ENCODE measurements at regions not wholly inside any gene's neighbourhood (a gene's known extent, or its start where the extent isn't known, plus 50 kb on each side); places are given as distances from the start of the nearest gene placed in this dataset.

DNA sequence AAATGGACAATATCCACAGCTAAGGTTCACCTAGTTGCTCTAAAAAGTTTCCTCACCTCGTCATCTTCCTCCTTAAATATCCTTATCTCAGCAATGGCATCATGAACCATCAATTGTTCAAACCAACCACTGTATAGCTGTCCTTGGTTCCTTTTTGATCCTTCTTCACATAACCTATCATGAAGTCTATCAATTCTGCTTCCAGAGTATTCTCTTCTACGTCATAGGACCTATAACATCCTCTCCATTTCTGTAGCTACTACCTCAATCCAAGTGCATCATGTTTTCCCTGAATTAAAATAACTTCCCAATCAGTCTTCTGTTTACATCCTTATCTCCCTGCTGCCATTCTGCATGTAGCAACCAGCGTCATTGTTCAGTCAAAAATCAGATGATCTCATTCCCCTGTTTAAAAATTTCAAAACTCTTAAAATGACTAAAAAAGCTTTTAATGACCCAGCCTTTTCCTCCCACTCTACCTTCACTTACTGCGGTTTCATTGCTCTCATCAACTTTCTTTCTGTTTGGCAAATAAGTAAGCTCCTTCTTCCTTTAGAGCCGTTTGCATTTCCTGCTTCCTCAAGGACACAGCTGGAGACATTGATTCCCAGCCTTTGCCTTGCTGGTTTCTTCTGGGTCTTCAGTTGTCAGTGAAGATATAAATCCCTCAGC lies 223.9 kb upstream of the MIR17HG start:
- POLR2A ChIA-PET: no interaction called here
- no TSS peak for BruUV-seq (replicated peaks)

DNA sequence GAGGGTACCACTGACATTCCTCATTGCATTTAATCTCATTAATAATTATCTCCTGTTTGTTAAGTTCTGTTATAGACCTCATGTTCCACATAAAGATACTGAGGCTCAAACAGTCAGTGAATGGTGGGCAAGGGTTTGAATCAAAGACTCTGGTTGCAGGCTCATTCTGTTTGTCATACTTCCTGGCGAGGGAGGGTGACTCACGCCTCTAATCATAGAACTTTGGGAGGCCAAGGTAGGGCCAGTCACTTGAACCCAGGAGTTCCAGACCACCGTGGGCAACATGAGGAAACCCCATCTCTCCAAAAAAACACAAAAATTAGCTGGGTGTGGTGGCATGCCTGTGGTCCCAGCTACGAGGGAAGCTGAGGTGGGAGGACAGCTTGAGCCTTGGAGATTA lies 220.7 kb upstream of the MIR17HG start:
- ChIA-PET RAD21 (ENCODE audit: low non-redundant PET in 1 of 2, low total read pairs in 2 of 2, uncharacterized antibody in 2 of 2, unreplicated experiment in 2 of 2) (no interaction called here), POLR2A (no interaction called here), CTCF (no interaction called here)
- BruUV-seq (replicated peaks): no TSS peak
- no peak overlapping the region for H2AFZ ChIP-seq (ENCODE audit: low read depth, low read length, poor library complexity, severe bottlenecking)
- no peaks in the 10 kb centered on the region for H3K4me1 ChIP-seq (ENCODE audit: control insufficient read depth in 1 of 2, insufficient read depth in 2 of 2, low read length in 2 of 2)
- DNase-seq (ENCODE audit: low read depth, low spot score) (no peak), ATAC-seq (no peak)
- no peaks in the 10 kb centered on the region; the same call in 1 of the 2 replicates for H4K20me1 ChIP-seq (ENCODE audit: insufficient read depth)
- H3K9me3 ChIP-seq (ENCODE audit: control insufficient read depth in 1 of 2, insufficient read depth in 1 of 2, low read depth in 1 of 2, low read length in 2 of 2): 0 out of 4 replicates have a peak, but pooled peaks cover 0 to 3% of the 10 kb centered on the region in 2 experiments
- TF ChIP-seq ELF1 (IDR thresholded peaks at IDR 0.05; ENCODE audit: borderline replicate concordance, low read depth) (no peak), EGR1 (IDR thresholded peaks at IDR 0.05; ENCODE audit: low read depth) (no peak), EZH2phosphoT487 (IDR thresholded peaks at IDR 0.05; ENCODE audit: borderline replicate concordance) (no peak), POLR2A (IDR thresholded peaks at IDR 0.05; ENCODE audit: borderline replicate concordance, extremely low read depth, insufficient read depth, insufficient read length) (no peak), SIN3A (IDR thresholded peaks at IDR 0.05; ENCODE audit: low read depth) (no peak), FOSL1 (IDR thresholded peaks at IDR 0.05; ENCODE audit: low read depth) (no peak), ZFX (IDR thresholded peaks at IDR 0.05) (no peak), CEBPB (IDR thresholded peaks at IDR 0.05; ENCODE audit: low read depth) (no peak), SP1 (IDR thresholded peaks at IDR 0.05; ENCODE audit: low read depth) (no peak)
- TF ChIP-seq, protein P1, sequence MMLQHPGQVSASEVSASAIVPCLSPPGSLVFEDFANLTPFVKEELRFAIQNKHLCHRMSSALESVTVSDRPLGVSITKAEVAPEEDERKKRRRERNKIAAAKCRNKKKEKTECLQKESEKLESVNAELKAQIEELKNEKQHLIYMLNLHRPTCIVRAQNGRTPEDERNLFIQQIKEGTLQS (IDR thresholded peaks at IDR 0.05): no peak
- H3K9me2 ChIP-seq (ENCODE audit: insufficient read depth): no peaks in the 10 kb centered on the region
- no peaks in the 10 kb centered on the region for H3K79me2 ChIP-seq (ENCODE audit: insufficient read depth, low read length)
- no peak overlapping the region for H3K4me2 ChIP-seq (ENCODE audit: low read length)
- no peaks in the 10 kb centered on the region for H3K36me3 ChIP-seq (ENCODE audit: control insufficient read depth in 1 of 2, insufficient read depth in 2 of 2, low read length in 2 of 2)
- no peak overlapping the region for H3K4me3 ChIP-seq (replicated peaks in 1 of 2; ENCODE audit: low read depth in 1 of 2, low read length in 2 of 2)
- peaks cover 10% of the 10 kb centered on the region for H3K27me3 ChIP-seq (ENCODE audit: insufficient read depth, low read length)
- no peak overlapping the region for H3K27ac ChIP-seq (ENCODE audit: low read depth, low read length)
- intact Hi-C loops (cut with micrococcal nuclease): no loop called here
- no peak overlapping the region for H3K9ac ChIP-seq (ENCODE audit: low read length)

More for the DNA sequence above, 223.9 kb upstream of the MIR17HG start:
- Histone ChIP-seq H3K79me2 (ENCODE audit: insufficient read depth, low read length) (no peaks in the 10 kb centered on the region), H3K36me3 (ENCODE audit: control insufficient read depth in 1 of 2, insufficient read depth in 2 of 2, low read length in 2 of 2) (no peaks in the 10 kb centered on the region), H3K9me3 (ENCODE audit: control insufficient read depth in 1 of 2, insufficient read depth in 1 of 2, low read depth in 1 of 2, low read length in 2 of 2) (0 out of 4 replicates have a peak, but pooled peaks cover 0 to 3% of the 10 kb centered on the region in 2 experiments), H3K9ac (ENCODE audit: low read length) (no peak overlapping the region), H3K27ac (ENCODE audit: low read depth, low read length) (no peak overlapping the region), H3K4me2 (ENCODE audit: low read length) (no peak overlapping the region), H3K4me1 (ENCODE audit: control insufficient read depth in 1 of 2, insufficient read depth in 2 of 2, low read length in 2 of 2) (no peaks in the 10 kb centered on the region), H4K20me1 (ENCODE audit: insufficient read depth) (no peaks in the 10 kb centered on the region; the same call in 1 of the 2 replicates), H2AFZ (ENCODE audit: low read depth, low read length, poor library complexity, severe bottlenecking) (no peak overlapping the region), H3K27me3 (ENCODE audit: insufficient read depth, low read length) (peaks cover 7% of the 10 kb centered on the region), H3K4me3 (replicated peaks in 1 of 2; ENCODE audit: low read depth in 1 of 2, low read length in 2 of 2) (no peak overlapping the region), H3K9me2 (ENCODE audit: insufficient read depth) (no peaks in the 10 kb centered on the region)
- TF ChIP-seq EZH2phosphoT487 (IDR thresholded peaks at IDR 0.05; ENCODE audit: borderline replicate concordance) (no peak), POLR2AphosphoS5 (IDR thresholded peaks at IDR 0.05; ENCODE audit: low read depth, low read length) (no peak)
- DNase-seq (ENCODE audit: low read depth, low spot score): no peak
- intact Hi-C loops (cut with micrococcal nuclease): no loop called here
- ChIA-PET RAD21 (ENCODE audit: low non-redundant PET in 1 of 2, low total read pairs in 2 of 2, uncharacterized antibody in 2 of 2, unreplicated experiment in 2 of 2) (no interaction called here), CTCF (no interaction called here)
- ATAC-seq: no peak

Measured in HCT116 (cell line).